Transverse colon (tissue), 4 donors: ENCODE measurements at regions not wholly inside any gene's neighbourhood (a gene's known extent, or its start where the extent isn't known, plus 50 kb on each side); places are given as distances from the start of the nearest gene placed in this dataset.
"Not testable (repeated sequence)": the region's sequence is repeated elsewhere in the genome, so short reads cannot be mapped to it uniquely, and the experiment has no call there.

Experiments used
- CTCF ChIP-seq, 5 experiments: fragments of 200-600 bp in 3 of 5; fragments of 450-650 bp in 2 of 5; sonication (generic) in 3 of 5; IDR thresholded peaks; 1 replicate in 2 of 5; 2 replicates in 3 of 5; pipeline ENCODE4 v1.5.1; 2016 to 2017; ENCODE audit warnings: antibody characterized with exemption in 5 of 5, inconsistent platforms in 3 of 5, mild to moderate bottlenecking in 2 of 5, moderate library complexity in 1 of 5
- POLR2AphosphoS5 ChIP-seq, 3 donors: sonication (generic); formaldehyde crosslinking; IDR thresholded peaks; one replicate each; pipeline ENCODE4 v1.6.1; 2016; ENCODE audit warnings: antibody characterized with exemption in 3 of 3

- TF ChIP-seq CTCF, POLR2AphosphoS5 (IDR thresholded peaks at IDR 0.05): not testable (repeated sequence)
Observed at GRCh38 chr7:131978118-131978517, 421.7 kb upstream of the PODXL start.
